Ascending aorta (tissue), 2 donors: ENCODE measurements at regions not wholly inside any gene's neighbourhood (a gene's known extent, or its start where the extent isn't known, plus 50 kb on each side); places are given as distances from the start of the nearest gene placed in this dataset.

Experiments used
- DNase-seq, 2 donors: peaks; one replicate each; pipeline ENCODE4 v3.0.0-alpha.2; 2019; ENCODE audit warnings: low spot score in 2 of 2
- H3K27ac ChIP-seq, 2 donors: fragments of 200-600 bp; sonication (generic); one replicate each; pipeline ENCODE4 v1.5.1; 2016 to 2017; ENCODE audit warnings: mild to moderate bottlenecking in 1 of 2
- H3K27me3 ChIP-seq: fragments of 200-600 bp; sonication (generic); one replicate; pipeline ENCODE4 v1.5.1; 2017
- H3K36me3 ChIP-seq, 2 donors: fragments of 200-600 bp; sonication (generic); one replicate each; pipeline ENCODE4 v1.5.1; 2016
- H3K4me1 ChIP-seq, 2 donors: fragments of 200-600 bp; sonication (generic); one replicate each; pipeline ENCODE4 v1.5.1; 2016 to 2017; ENCODE audit warnings: mild to moderate bottlenecking in 1 of 2
- H3K4me3 ChIP-seq, 2 donors: fragments of 200-600 bp; sonication (generic); one replicate each; pipeline ENCODE4 v1.5.1; 2016 to 2017; ENCODE audit warnings: mild to moderate bottlenecking in 1 of 2
- H3K9me3 ChIP-seq, 2 donors: fragments of 200-600 bp; sonication (generic); one replicate each; pipeline ENCODE4 v1.5.1; 2016
- intact Hi-C: fragments of 100-400 bp; cut with DNase I; formaldehyde crosslinking; loops from one replicate; pipeline ENCODE4 v1.15.1; 2023
- TF ChIP-seq, protein P1 (sequence below), 3 experiments: fragments of 200-600 bp in 2 of 3; fragments of 450-650 bp in 1 of 3; sonication (generic) in 2 of 3; IDR thresholded peaks; one replicate each; pipeline ENCODE4 v1.5.1; 2016 to 2019; ENCODE audit warnings: antibody characterized with exemption in 3 of 3, mild to moderate bottlenecking in 1 of 3, moderate library complexity in 1 of 3

- no peak overlapping the region for H3K4me3 ChIP-seq
- TF ChIP-seq, protein P1, sequence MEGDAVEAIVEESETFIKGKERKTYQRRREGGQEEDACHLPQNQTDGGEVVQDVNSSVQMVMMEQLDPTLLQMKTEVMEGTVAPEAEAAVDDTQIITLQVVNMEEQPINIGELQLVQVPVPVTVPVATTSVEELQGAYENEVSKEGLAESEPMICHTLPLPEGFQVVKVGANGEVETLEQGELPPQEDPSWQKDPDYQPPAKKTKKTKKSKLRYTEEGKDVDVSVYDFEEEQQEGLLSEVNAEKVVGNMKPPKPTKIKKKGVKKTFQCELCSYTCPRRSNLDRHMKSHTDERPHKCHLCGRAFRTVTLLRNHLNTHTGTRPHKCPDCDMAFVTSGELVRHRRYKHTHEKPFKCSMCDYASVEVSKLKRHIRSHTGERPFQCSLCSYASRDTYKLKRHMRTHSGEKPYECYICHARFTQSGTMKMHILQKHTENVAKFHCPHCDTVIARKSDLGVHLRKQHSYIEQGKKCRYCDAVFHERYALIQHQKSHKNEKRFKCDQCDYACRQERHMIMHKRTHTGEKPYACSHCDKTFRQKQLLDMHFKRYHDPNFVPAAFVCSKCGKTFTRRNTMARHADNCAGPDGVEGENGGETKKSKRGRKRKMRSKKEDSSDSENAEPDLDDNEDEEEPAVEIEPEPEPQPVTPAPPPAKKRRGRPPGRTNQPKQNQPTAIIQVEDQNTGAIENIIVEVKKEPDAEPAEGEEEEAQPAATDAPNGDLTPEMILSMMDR (IDR thresholded peaks at IDR 0.05): peak in 2 of 3 experiments; percentile 22 to 33
- intact Hi-C loops: no loop called here
- H3K9me3 ChIP-seq: no peaks in the 10 kb centered on the region
- DNase-seq: no peak
- no peaks in the 10 kb centered on the region for H3K27me3 ChIP-seq
- H3K36me3 ChIP-seq: no peaks in the 10 kb centered on the region
- peaks cover 29 to 37% of the 10 kb centered on the region in 2 donors for H3K4me1 ChIP-seq
- H3K27ac ChIP-seq: peak overlapping the region in 1 of 2 donors; percentile 91
Measured at GRCh38 chr6:44062771-44063560, 64.3 kb downstream of the MRPL14 start.

DNA sequence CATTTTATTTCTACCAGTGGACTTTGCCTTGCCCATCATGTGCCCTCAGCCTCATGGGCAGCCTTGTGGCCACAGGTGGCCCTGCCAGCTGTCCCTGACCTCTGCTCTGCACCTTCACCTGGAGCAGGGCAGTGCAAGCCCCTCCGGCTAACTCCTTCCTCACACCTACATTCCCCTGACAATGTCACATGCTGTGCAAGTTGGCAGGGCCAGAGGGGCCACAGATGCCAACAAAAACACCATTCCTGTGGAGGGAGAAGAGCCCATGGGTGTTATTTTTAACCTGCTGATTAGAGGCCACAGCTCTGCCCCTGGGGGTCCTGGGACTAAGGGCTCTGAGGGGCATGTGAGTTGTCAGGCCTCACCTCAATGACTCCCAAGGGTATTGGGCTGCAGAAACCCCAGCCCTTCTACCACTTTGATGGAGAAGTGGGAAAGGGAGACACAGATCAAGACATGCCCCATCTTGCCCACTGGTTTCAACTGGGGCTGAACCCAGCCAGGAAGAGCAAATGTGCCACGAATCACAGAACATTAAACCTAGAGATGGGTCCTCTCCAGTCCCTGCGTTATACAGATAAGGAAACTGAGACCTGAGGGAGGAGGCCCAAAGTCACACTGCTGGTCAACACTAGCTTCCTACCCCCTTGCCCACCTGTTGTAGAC, 65.0 kb downstream of the MRPL14 start:
- Histone ChIP-seq H3K9me3 (no peaks in the 10 kb centered on the region), H3K27ac (peak overlapping the region in 1 of 2 donors; percentile 91), H3K4me3 (no peak overlapping the region), H3K27me3 (no peaks in the 10 kb centered on the region), H3K4me1 (peaks cover 34 to 42% of the 10 kb centered on the region in 2 donors), H3K36me3 (no peaks in the 10 kb centered on the region)
- no peak for DNase-seq
- TF ChIP-seq, protein P1 (IDR thresholded peaks at IDR 0.05): no peak
- intact Hi-C loops: no loop called here

- TF ChIP-seq, protein P1 (IDR thresholded peaks at IDR 0.05): no peak
- Histone ChIP-seq H3K27me3 (no peaks in the 10 kb centered on the region), H3K4me1 (peaks cover 34 to 42% of the 10 kb centered on the region in 2 donors), H3K4me3 (no peak overlapping the region), H3K9me3 (no peaks in the 10 kb centered on the region), H3K27ac (peak overlapping the region in 1 of 2 donors; percentile 91), H3K36me3 (no peaks in the 10 kb centered on the region)
- intact Hi-C loops: no loop called here
- DNase-seq: no peak
Measured at GRCh38 chr6:44061375-44062104, 65.7 kb downstream of the MRPL14 start.

- intact Hi-C loops: no loop called here
- Histone ChIP-seq H3K27ac (peak overlapping the region in 1 of 2 donors; percentile 91), H3K36me3 (no peaks in the 10 kb centered on the region), H3K9me3 (no peaks in the 10 kb centered on the region), H3K4me1 (peaks cover 34 to 42% of the 10 kb centered on the region in 2 donors), H3K27me3 (no peaks in the 10 kb centered on the region), H3K4me3 (no peak overlapping the region)
- no peak for DNase-seq
- TF ChIP-seq, protein P1 (IDR thresholded peaks at IDR 0.05): no peak
Measured at GRCh38 chr6:44060612-44061374, 66.5 kb downstream of the MRPL14 start.
